BE2C (cell line): ENCODE measurements at regions not wholly inside any gene's neighbourhood (a gene's known extent, or its start where the extent isn't known, plus 50 kb on each side); places are given as distances from the start of the nearest gene placed in this dataset.

Experiments used
- DNase-seq: peaks from one replicate; pipeline ENCODE4 v3.0.0-alpha.2; 2020
- H3K27me3 ChIP-seq: fragments of 250-450 bp; sonication (Bioruptor Pico); 2 replicates; pipeline ENCODE4 v1.5.1; 2020; ENCODE audit warnings: mild to moderate bottlenecking
- H3K36me3 ChIP-seq: fragments of 250-450 bp; sonication (Bioruptor Pico); 2 replicates; pipeline ENCODE4 v1.5.1; 2020; ENCODE audit warnings: mild to moderate bottlenecking
- H3K4me1 ChIP-seq: fragments of 250-450 bp; sonication (Bioruptor Pico); 2 replicates; pipeline ENCODE4 v1.5.1; 2020
- H3K4me3 ChIP-seq: 2 replicates; pipeline ENCODE4 v1.5.1; 2011; ENCODE audit warnings: low read depth, low read length
- H3K9me3 ChIP-seq: fragments of 250-450 bp; sonication (Bioruptor Pico); 2 replicates; pipeline ENCODE4 v1.5.1; 2020
- TF ChIP-seq, protein P1 (sequence below): IDR thresholded peaks from 2 replicates; pipeline ENCODE4 v1.5.1; 2012; ENCODE audit warnings: mild to moderate bottlenecking, low read depth, low read length

GRCh38 chr9:126248680-126249079, 77.9 kb upstream of the MVB12B start:
- H3K4me3 ChIP-seq = no peak overlapping the region
- no peaks in the 10 kb centered on the region for H3K27me3 ChIP-seq
- H3K36me3 ChIP-seq = no peaks in the 10 kb centered on the region
- H3K9me3 ChIP-seq = no peaks in the 10 kb centered on the region; the same call in 1 of the 2 replicates
- DNase-seq = no peak
- peaks cover 4% of the 10 kb centered on the region; the same call in 1 of the 2 replicates for H3K4me1 ChIP-seq
- TF ChIP-seq, protein P1, sequence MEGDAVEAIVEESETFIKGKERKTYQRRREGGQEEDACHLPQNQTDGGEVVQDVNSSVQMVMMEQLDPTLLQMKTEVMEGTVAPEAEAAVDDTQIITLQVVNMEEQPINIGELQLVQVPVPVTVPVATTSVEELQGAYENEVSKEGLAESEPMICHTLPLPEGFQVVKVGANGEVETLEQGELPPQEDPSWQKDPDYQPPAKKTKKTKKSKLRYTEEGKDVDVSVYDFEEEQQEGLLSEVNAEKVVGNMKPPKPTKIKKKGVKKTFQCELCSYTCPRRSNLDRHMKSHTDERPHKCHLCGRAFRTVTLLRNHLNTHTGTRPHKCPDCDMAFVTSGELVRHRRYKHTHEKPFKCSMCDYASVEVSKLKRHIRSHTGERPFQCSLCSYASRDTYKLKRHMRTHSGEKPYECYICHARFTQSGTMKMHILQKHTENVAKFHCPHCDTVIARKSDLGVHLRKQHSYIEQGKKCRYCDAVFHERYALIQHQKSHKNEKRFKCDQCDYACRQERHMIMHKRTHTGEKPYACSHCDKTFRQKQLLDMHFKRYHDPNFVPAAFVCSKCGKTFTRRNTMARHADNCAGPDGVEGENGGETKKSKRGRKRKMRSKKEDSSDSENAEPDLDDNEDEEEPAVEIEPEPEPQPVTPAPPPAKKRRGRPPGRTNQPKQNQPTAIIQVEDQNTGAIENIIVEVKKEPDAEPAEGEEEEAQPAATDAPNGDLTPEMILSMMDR = no peak

DNA sequence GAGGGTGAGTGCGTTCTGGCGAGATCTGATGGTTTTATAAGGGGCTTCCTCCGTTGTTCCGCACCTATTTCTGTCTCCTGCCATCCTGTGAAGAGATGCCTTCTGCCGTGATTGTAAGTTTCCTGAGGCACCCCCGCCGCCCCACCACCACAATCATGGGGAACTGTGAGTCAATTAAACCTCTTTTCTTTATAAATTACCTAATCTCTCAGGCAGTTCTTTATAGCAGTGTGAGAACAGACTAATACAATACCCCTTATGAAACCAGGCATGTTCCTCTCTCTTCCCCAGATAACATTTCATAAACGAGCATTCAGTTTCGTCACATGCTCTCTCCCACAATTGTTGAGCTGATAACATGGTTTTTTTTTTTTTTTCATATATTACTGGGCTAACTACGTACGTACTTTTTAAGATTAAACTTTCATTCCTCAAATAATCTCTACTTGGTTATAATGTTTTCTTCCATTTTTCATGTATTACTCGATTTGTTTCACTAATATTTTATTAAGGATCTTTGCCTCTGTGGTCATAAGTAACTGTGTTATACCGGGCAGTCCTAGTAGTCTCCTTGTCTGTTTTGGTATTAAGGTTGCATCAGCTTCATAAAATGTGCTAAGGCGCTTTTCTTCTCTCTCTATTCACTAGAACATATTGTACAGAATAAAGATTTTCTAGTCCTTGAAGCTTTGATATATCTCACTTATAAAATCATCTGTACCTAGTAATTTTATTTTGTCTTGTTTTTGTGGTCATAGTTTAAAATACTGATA, 64.9 kb upstream of the MVB12B start:
- peak overlapping the region; percentile 41 for H3K4me3 ChIP-seq
- no peaks in the 10 kb centered on the region for H3K36me3 ChIP-seq
- TF ChIP-seq, protein P1 = no peak
- H3K4me1 ChIP-seq = peaks cover 3% of the 10 kb centered on the region
- DNase-seq = no peak
- no peaks in the 10 kb centered on the region for H3K27me3 ChIP-seq
- H3K9me3 ChIP-seq = no peaks in the 10 kb centered on the region; the same call in 1 of the 2 replicates

DNA sequence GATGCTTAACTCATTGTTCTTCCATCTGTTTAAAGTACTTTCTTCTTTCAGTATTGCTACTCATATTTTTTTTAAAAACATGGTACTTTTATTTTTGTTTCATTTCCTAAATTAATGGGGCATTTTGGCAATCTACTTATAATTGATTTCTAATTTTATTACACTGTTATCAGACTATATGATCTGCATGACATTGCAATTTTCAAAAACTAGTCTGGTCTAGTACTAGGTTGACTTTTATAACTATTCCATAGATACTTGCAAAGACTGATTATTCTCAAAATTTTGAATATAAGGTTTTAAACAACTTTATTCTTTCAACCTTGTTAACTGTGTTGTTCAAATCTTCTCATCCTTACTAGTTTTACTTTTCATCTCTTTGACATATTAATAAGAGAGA, 63.9 kb upstream of the MVB12B start:
- DNase-seq = no peak
- Histone ChIP-seq H3K36me3 (no peaks in the 10 kb centered on the region), H3K4me3 (peak overlapping the region; percentile 41), H3K27me3 (no peaks in the 10 kb centered on the region), H3K4me1 (peaks cover 3% of the 10 kb centered on the region), H3K9me3 (no peaks in the 10 kb centered on the region; the same call in 1 of the 2 replicates)
- TF ChIP-seq, protein P1 = no peak

- Histone ChIP-seq H3K9me3 (no peaks in the 10 kb centered on the region; the same call in 1 of the 2 replicates), H3K36me3 (no peaks in the 10 kb centered on the region), H3K4me1 (peaks cover 10% of the 10 kb centered on the region), H3K4me3 (no peak overlapping the region), H3K27me3 (no peaks in the 10 kb centered on the region)
- TF ChIP-seq, protein P1 = no peak
- DNase-seq = no peak
Observed at GRCh38 chr9:126270556-126270955, 56.1 kb upstream of the MVB12B start.

GRCh38 chr9:126275386-126276001, 51.1 kb upstream of the MVB12B start:
- TF ChIP-seq, protein P1 = no peak
- no peaks in the 10 kb centered on the region for H3K27me3 ChIP-seq
- H3K4me3 ChIP-seq = no peak overlapping the region
- DNase-seq = peak; percentile 34
- peaks cover 17% of the 10 kb centered on the region for H3K4me1 ChIP-seq
- no peaks in the 10 kb centered on the region for H3K9me3 ChIP-seq
- no peaks in the 10 kb centered on the region for H3K36me3 ChIP-seq

DNA sequence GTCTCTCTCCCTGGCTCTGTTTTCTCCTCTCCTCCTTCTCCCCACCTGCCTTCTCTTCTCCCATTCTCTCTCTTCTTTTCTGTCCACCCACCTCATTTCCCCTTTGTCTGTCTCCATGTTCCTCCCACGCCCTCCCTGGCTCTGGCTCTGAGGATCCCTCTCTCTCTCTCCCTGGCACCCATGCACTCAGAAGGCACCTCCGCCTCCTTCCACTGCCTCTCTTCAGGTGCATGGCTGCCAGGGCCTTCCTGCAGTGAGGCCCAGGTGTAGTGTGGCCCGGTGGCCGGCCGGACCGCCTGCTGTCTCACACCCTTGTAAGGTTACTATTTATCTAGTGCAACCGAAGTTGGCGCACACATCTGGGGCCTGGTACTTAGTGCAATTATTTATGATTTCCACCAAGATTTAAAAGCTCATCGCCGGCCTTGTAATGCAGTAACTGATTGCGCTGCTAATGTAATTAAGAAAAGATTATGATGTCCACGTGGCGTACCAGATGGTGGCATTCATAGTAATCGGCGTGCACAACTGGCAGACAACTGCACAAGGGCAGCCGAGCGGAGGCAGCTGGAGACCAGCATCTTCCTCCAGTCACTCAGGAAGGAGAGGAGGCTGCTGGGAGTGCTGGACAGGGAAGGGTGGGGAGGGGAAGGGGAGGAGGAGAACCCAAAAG, 50.4 kb upstream of the MVB12B start:
- Histone ChIP-seq H3K27me3 (no peaks in the 10 kb centered on the region), H3K4me1 (peaks cover 17% of the 10 kb centered on the region), H3K9me3 (no peaks in the 10 kb centered on the region), H3K4me3 (peak overlapping the region; percentile 9; the same call in 1 of the 2 replicates), H3K36me3 (no peaks in the 10 kb centered on the region)
- TF ChIP-seq, protein P1 = no peak
- DNase-seq = peak; percentile 79
